ENCODE measurements at regions not wholly inside any gene's neighbourhood (a gene's known extent, or its start where the extent isn't known, plus 50 kb on each side); places are given as distances from the start of the nearest gene placed in this dataset.

DNA sequence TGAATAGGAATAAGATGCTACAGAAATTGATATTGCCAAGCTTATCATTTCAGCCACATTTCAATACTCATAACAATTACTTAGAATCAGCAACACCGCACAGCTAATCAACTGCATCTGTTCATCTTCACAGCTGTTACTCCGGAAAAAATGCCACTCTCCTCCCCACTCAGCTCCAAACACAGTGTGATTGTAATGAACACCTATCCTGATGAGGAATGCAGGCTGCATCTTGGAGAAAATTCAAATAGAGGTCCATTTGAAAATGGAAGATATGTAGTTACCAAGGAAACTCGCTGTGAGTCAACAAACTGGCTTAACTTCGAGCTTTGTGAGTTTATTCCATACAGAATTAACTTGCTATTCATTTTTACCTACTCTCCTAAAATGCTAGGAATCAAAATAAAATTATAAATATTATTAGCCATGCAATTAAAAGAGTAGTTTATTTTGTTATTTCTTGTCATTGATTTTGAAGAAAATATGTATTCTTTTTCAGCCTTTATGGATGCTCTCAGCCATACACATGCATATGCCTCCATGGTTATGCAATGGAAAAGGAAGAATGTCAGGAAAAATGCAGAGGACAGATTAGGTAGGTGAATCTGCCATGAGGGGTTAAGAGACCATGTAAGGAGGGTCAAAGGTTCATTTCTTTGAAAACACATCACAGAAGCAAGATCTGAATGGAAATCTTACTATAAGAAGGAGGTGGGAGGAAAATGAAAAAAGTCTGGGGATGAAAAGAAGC is 267.2 kb downstream of the POM121L12 start:
- TF ChIP-seq POLR2A (IDR thresholded peaks at IDR 0.05) (no peak), CTCF (IDR thresholded peaks at IDR 0.05) (no peak), EP300 (IDR thresholded peaks at IDR 0.05) (no peak)
